Right cardiac atrium (tissue), 5 donors: ENCODE measurements at regions not wholly inside any gene's neighbourhood (a gene's known extent, or its start where the extent isn't known, plus 50 kb on each side); places are given as distances from the start of the nearest gene placed in this dataset.
"Not testable (repeated sequence)": the region's sequence is repeated elsewhere in the genome, so short reads cannot be mapped to it uniquely, and the experiment has no call there.

Experiments
- ATAC-seq, 2 donors: fragments of 200-7000 bp; cut with Tn5 transposase; one replicate each; pipeline versions ENCODE4 v1.8.0 to v1.9.1; 2020; ENCODE audit warnings: moderate library complexity in 2 of 2, mild to moderate bottlenecking in 1 of 2
- DNase-seq, 3 donors: peaks; one replicate each; pipeline ENCODE4 v3.0.0-alpha.2; 2020
- H3K27ac ChIP-seq: one replicate; pipeline ENCODE4 v1.5.1; 2013; ENCODE audit warnings: mild to moderate bottlenecking, low read length, control low read depth, moderate library complexity
- H3K27me3 ChIP-seq: one replicate; pipeline ENCODE4 v1.6.1; 2013; ENCODE audit not compliant: control insufficient read depth, insufficient read depth
- H3K4me1 ChIP-seq: one replicate; pipeline ENCODE4 v1.6.1; 2013; ENCODE audit warnings: low read length; ENCODE audit not compliant: control insufficient read depth, insufficient read depth
- H3K4me3 ChIP-seq: one replicate; pipeline ENCODE4 v1.5.1; 2013; ENCODE audit warnings: low read length, control low read depth
- H3K9me3 ChIP-seq: one replicate; pipeline ENCODE4 v1.6.1; 2013; ENCODE audit warnings: low read length; ENCODE audit not compliant: control insufficient read depth
- WGBS: extraction: QIAGEN DNeasy Blood & Tissue Kit; methylation state at CpG from one replicate; pipeline ENCODE4 v1.1.7; 2013; 5-methylcytosine and 5-hydroxymethylcytosine counted together
- intact Hi-C, 4 donors: fragments of 100-400 bp; cut with DNase I; formaldehyde crosslinking; loops; one replicate each; pipeline versions ENCODE4 v1.11.0 to v1.14.0; 2022 to 2023
- donor health status: healthy with polysubstance abuse.
- donor health status: DM: no; HTN: yes; CAD: no.
- donor health status: DM: no; HTN: no; CAD: no.
- donor health status: DM: no; HTN: yes; CAD: no; lungs with severe emphysema.
- donor health status: DM: yes; HTN: yes; CAD: no.

GRCh38 chr5:89307141-89307540 lies 424.2 kb upstream of the MEF2C start:
- H3K9me3 ChIP-seq, intact Hi-C loops, H3K4me3 ChIP-seq, H3K27me3 ChIP-seq, H3K4me1 ChIP-seq, H3K27ac ChIP-seq, DNase-seq, ATAC-seq: not testable (repeated sequence)
- 96% methylated on average over 2 of the region's 2 CpGs for WGBS

GRCh38 chr5:89303033-89303480 lies 420.1 kb upstream of the MEF2C start:
- ATAC-seq: no peak
- intact Hi-C loops: no loop called here
- Histone ChIP-seq H3K9me3 (no peaks in the 10 kb centered on the region), H3K27ac (no peak overlapping the region), H3K4me1 (no peaks in the 10 kb centered on the region), H3K4me3 (no peak overlapping the region), H3K27me3 (no peaks in the 10 kb centered on the region)
- 83% methylated on average over 4 of the region's 4 CpGs for WGBS
- no peak for DNase-seq

GRCh38 chr5:89302102-89302891 lies 419.3 kb upstream of the MEF2C start:
- H3K27ac ChIP-seq: no peak overlapping the region
- no peaks in the 10 kb centered on the region for H3K9me3 ChIP-seq
- ATAC-seq: no peak
- no peak overlapping the region for H3K4me3 ChIP-seq
- no peaks in the 10 kb centered on the region for H3K4me1 ChIP-seq
- H3K27me3 ChIP-seq: no peaks in the 10 kb centered on the region
- intact Hi-C loops: no loop called here
- DNase-seq: no peak
- WGBS: 89% methylated on average over 5 of the region's 5 CpGs

GRCh38 chr5:89301321-89302025 lies 418.5 kb upstream of the MEF2C start:
- H3K4me1 ChIP-seq: no peaks in the 10 kb centered on the region
- ATAC-seq: no peak
- H3K27me3 ChIP-seq: no peaks in the 10 kb centered on the region
- 90% methylated on average over 6 of the region's 6 CpGs for WGBS
- intact Hi-C loops: no loop called here
- no peak overlapping the region for H3K4me3 ChIP-seq
- no peak overlapping the region for H3K27ac ChIP-seq
- no peak for DNase-seq
- H3K9me3 ChIP-seq: no peaks in the 10 kb centered on the region

- no peak overlapping the region for H3K27ac ChIP-seq
- ATAC-seq: peak in 1 of 2 donors; percentile 22
Observed at GRCh38 chr5:89300426-89300970, 417.5 kb upstream of the MEF2C start.

GRCh38 chr5:89299998-89300397 lies 417.0 kb upstream of the MEF2C start:
- no peak for DNase-seq
- WGBS: 98% methylated on average over 2 of the region's 2 CpGs
- H3K9me3 ChIP-seq: no peaks in the 10 kb centered on the region
- no peaks in the 10 kb centered on the region for H3K27me3 ChIP-seq
- H3K27ac ChIP-seq: no peak overlapping the region
- H3K4me3 ChIP-seq: no peak overlapping the region
- H3K4me1 ChIP-seq: no peaks in the 10 kb centered on the region
- no peak for ATAC-seq
- intact Hi-C loops: no loop called here

More at GRCh38 chr5:89300426-89300970, 417.5 kb upstream of the MEF2C start:
- no peak overlapping the region for H3K4me3 ChIP-seq
- intact Hi-C loops: no loop called here
- H3K27me3 ChIP-seq: no peaks in the 10 kb centered on the region
- H3K9me3 ChIP-seq: no peaks in the 10 kb centered on the region
- no peak for DNase-seq
- WGBS: 76% methylated on average over 2 of the region's 2 CpGs
- no peaks in the 10 kb centered on the region for H3K4me1 ChIP-seq

- no peaks in the 10 kb centered on the region for H3K4me1 ChIP-seq
- no peak overlapping the region for H3K4me3 ChIP-seq
- no peaks in the 10 kb centered on the region for H3K9me3 ChIP-seq
- intact Hi-C loops: no loop called here
- WGBS: 95% methylated on average over 1 of the region's 1 CpG
- H3K27me3 ChIP-seq: no peaks in the 10 kb centered on the region
- no peak for DNase-seq
- ATAC-seq: no peak
- no peak overlapping the region for H3K27ac ChIP-seq
Observed at GRCh38 chr5:89297066-89297465, 414.1 kb upstream of the MEF2C start.

GRCh38 chr5:89293810-89294209 lies 410.8 kb upstream of the MEF2C start:
- ATAC-seq (peak; percentile 42 to 43), DNase-seq (no peak)
- no peak overlapping the region for H3K27ac ChIP-seq
- H3K4me3 ChIP-seq: no peak overlapping the region
- intact Hi-C loops: no loop called here
- WGBS: 49% methylated on average over 2 of the region's 2 CpGs
- H3K27me3 ChIP-seq: no peaks in the 10 kb centered on the region
- H3K9me3 ChIP-seq: no peaks in the 10 kb centered on the region
- H3K4me1 ChIP-seq: no peaks in the 10 kb centered on the region

GRCh38 chr5:89292487-89292886 lies 409.5 kb upstream of the MEF2C start:
- ATAC-seq: no peak
- intact Hi-C loops: no loop called here
- Histone ChIP-seq H3K27ac (no peak overlapping the region), H3K27me3 (no peaks in the 10 kb centered on the region), H3K4me1 (no peaks in the 10 kb centered on the region), H3K4me3 (no peak overlapping the region), H3K9me3 (no peaks in the 10 kb centered on the region)
- WGBS: 66% methylated on average over 2 of the region's 2 CpGs
- DNase-seq: no peak

GRCh38 chr5:89289604-89290003 lies 406.6 kb upstream of the MEF2C start:
- ATAC-seq (no peak), DNase-seq (no peak)
- no peak overlapping the region for H3K4me3 ChIP-seq
- no peaks in the 10 kb centered on the region for H3K4me1 ChIP-seq
- 76% methylated on average over 3 of the region's 3 CpGs for WGBS
- intact Hi-C loops: no loop called here
- H3K27ac ChIP-seq: no peak overlapping the region
- no peaks in the 10 kb centered on the region for H3K9me3 ChIP-seq
- H3K27me3 ChIP-seq: no peaks in the 10 kb centered on the region

- Histone ChIP-seq H3K9me3 (no peaks in the 10 kb centered on the region), H3K27me3 (no peaks in the 10 kb centered on the region), H3K4me3 (no peak overlapping the region), H3K27ac (no peak overlapping the region), H3K4me1 (no peaks in the 10 kb centered on the region)
- intact Hi-C loops: no loop called here
- no peak for ATAC-seq
- no peak for DNase-seq
Observed at GRCh38 chr5:89287964-89288363, 405.0 kb upstream of the MEF2C start.
